Skin epidermis (tissue), 12 donors: ENCODE measurements at regions not wholly inside any gene's neighbourhood (a gene's known extent, or its start where the extent isn't known, plus 50 kb on each side); places are given as distances from the start of the nearest gene placed in this dataset.
"Not testable (repeated sequence)": the region's sequence is repeated elsewhere in the genome, so short reads cannot be mapped to it uniquely, and the experiment has no call there.

Source experiments
- H3K27ac ChIP-seq, 21 experiments: fragments of 200-600 bp; sonication (generic) in 11 of 21; one replicate each; pipeline ENCODE4 v1.5.0; 2020; ENCODE audit warnings: mild to moderate bottlenecking in 3 of 21, inconsistent platforms in 2 of 21, moderate library complexity in 2 of 21
- H3K4me3 ChIP-seq, 7 experiments: fragments of 200-600 bp; sonication (generic) in 2 of 7; one replicate each; pipeline ENCODE4 v1.5.0; 2020; ENCODE audit warnings: inconsistent platforms in 2 of 7, mild to moderate bottlenecking in 2 of 7, moderate library complexity in 1 of 7

DNA sequence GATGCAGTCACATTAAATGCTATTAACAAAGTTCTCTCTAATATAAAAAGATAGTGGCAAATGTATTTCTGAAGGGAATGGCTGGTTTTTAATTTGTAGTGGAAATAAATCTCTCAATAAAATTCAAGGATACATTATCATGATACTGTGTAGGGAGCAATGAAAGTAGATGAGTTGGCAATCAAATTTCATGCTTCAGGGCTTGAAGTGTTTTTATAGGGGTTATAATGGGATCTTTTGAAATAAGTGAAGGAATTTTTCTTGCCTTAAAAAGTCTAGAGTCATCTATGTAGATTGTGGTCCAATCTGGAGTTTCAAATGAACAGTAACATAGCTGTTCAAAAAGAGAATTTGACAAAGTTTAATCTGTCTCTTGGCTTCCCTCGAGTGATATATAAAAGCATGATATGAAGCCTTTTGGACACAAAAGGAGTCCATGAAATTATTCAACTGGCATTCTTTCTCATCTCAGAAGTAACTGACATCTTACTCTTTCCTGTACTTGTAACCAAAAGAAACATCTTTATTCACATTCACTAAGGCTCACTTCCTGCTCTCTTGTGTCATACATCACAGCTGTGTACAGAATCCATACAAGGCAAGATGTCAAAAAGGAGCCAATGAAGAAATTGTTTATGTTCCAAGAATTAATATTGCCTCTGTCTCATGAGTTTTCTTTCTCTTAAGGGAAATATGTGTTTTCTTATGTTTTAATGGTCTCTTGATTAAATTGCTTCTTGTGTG, 591.0 kb upstream of the GJE1 start:
- no peak overlapping the region for H3K4me3 ChIP-seq

DNA sequence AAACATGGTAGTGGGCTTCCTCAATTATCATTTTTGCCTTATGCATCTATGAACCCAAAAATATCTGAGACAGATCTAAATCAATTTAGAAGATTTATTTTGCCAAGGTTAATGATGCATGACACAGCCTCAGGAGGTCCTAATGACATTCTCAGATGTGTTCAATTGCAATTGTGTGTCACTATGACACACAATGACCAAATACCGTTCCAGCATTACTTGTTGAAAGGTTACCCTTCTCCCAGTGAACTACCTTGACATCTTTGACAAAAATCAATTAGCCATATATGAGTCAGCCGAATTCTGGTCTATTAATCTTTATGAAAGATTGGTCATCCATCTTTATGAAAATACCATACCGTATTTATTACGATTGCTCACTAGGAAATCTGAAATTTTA, 592.5 kb upstream of the GJE1 start:
- Histone ChIP-seq H3K4me3 (no peak overlapping the region), H3K27ac (no peak overlapping the region)

More for the DNA sequence above, 591.0 kb upstream of the GJE1 start:
- no peak overlapping the region for H3K27ac ChIP-seq

DNA sequence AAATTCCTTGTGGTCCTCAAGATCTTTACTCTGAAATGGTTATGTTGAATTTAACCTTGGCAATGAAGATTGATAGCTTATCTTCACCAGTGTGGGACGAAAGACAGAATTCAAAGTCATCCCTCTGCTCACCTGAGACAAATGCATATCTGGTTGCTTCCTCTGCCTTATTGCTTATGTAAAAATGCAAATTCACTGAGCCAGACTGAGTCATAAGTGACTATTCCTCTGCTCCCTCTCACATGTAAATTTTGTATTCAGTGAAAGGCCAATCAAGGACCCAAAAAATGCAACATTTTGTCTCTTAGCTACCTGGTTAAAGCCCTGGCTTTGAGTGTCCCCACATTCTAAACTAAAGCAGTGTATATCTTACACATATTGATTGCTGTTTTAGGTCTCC, 593.1 kb upstream of the GJE1 start:
- Histone ChIP-seq H3K4me3 (no peak overlapping the region), H3K27ac (no peak overlapping the region)

DNA sequence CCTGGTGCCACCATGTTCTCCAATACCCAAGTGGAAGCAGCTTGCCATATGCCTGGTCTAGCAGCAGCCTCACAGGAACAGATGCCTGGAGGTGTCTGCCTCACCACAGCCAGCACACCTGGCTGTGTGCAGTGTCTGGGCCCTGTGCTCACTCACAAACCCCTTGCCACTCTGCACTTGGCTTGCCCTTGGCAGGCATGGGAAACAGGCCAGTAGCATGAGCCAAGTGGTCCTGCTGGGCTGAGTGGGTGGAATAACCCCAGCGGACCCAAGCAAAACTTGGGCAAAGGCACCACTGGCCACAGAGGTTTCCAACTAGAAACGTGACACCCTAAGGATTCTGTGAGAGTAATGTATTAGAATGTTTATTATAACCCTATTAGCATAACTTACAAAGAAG, 600.5 kb upstream of the GJE1 start:
- H3K4me3 ChIP-seq: no peak overlapping the region
- no peak overlapping the region for H3K27ac ChIP-seq

DNA sequence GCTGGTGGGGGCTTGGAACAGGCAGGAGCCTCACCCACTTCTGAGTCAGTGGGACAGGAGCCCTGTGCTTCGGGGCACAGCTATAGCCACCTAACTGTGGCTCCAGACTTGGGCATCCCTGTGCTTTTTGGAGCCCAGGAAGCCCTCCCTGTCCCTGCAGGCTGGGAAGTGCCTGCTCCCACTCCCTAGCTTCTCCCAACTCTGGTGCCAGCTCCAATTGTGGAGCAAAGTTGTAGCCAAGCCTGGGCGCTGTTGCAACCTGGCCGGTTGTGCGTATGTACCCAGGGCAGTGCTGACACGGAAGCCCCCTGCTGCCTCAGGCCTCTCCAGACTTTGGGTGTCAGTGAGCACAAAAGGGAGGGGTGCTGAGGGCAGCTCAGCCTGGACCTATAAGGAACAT, 601.7 kb upstream of the GJE1 start:
- no peak overlapping the region for H3K27ac ChIP-seq
- no peak overlapping the region for H3K4me3 ChIP-seq

DNA sequence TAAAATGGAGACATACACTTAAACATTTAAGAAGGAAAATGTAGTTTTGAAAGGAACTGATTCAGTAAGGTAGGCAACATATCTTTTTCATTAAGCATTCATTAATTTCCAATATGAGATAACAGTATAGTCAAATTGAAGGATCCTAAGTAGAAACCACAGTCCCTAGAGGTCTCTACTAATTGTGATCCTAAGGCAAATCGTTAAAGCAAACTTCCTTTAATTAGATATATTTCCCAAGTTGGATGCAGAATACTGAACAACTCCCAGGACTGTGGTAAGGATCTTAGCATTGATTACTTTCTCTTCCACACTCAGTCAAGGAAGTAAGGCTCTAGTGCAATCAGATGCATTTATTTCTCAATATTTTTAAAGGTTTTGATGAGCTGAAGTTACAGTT, 604.1 kb upstream of the GJE1 start:
- H3K27ac ChIP-seq: no peak overlapping the region

DNA sequence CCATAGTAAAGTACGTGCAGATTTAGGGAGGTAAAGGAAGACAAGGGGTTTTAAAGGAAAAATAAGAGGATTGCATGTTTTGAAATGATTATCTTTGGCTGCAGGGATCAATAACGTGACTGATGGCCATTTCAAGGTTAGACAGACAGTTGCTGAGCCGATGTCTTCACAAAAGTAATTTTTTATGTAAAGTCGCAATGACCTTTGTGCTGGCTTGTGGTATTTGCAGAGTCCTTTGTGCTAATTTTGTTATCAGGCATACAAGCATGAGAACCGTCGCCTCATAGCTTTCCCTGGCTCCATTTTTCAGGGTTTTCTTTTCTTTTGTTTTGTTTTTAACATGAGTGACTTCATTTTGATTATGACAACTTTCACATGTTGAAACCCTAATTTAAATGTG, 605.7 kb upstream of the GJE1 start:
- Histone ChIP-seq H3K27ac (no peak overlapping the region), H3K4me3 (no peak overlapping the region)

More for the DNA sequence above, 604.1 kb upstream of the GJE1 start:
- no peak overlapping the region for H3K4me3 ChIP-seq

DNA sequence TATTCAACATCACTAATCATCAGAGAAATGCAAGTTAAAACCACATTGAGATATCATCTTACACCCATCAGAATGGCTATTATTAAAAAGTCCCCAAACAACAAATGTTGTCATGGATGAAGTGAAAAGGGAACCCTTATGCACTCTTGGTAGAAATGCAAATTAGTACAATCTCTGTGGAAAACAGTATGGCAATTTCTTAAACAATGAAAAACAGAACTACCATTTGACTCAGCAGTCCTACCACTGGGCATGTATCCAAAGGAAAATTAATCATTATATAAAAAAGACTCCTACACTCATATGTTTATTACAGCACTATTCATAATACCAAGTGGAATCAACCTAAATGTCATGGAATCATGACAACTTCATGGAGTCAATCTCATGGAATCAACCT, 611.3 kb upstream of the GJE1 start:
- no peak overlapping the region for H3K27ac ChIP-seq
- no peak overlapping the region for H3K4me3 ChIP-seq

DNA sequence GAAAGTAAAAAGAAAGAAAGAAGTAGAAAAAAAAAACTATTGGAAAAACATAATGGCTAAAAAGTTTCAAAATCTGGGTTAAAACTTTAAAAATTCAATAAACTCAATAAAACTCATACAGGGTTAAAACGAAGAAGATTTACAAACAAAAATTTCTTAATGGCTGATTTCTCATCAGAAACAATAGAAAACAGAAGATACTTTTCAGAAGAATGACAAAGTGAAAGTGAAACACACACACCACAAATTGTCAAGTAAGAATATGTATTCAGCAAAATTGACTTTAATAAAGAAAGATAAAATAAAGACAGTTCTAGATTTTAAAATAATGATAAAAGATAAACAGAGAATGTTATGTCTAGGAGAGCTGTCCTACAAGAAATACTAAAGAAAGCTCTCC, 618.9 kb upstream of the GJE1 start:
- Histone ChIP-seq H3K27ac (no peak overlapping the region), H3K4me3 (no peak overlapping the region)

DNA sequence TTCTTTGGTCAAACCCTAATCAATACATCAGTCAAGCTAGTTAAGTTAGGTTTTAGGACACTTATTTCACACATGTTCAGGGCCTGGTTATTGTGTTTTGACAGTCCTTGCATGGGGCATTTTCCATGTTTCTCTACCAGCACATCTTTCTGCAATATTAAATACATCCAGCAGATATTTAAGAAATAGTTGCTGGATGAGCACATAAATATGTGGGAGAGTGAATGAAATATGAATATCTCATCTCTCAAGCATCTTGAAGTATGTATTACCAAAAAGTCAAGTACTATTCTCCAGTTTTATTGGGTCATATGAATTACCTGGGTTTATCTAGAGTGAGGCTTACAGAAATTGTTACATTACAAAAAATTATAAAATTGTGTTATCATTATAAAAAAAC, 621.9 kb upstream of the GJE1 start:
- Histone ChIP-seq H3K4me3 (no peak overlapping the region), H3K27ac (no peak overlapping the region)

DNA sequence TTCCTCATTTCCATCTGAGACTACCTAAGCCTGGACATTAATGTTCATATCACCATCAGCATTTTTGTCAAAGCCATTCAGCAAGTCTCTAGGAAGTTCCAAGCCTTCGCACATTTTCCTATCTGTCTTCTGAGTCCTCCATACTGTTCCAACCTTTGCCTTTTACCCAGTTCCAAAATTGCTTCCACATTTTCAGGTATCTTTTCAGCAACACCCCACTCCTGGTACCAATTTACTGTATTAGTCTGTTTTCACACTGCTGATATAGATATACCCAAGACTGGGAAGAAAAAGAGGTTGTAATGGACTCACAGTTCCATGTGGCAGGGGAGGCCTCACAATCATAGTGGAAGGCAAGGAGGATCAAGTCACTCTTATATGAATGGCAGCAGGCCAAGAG, 626.7 kb upstream of the GJE1 start:
- not testable (repeated sequence) for H3K4me3 ChIP-seq, H3K27ac ChIP-seq

DNA sequence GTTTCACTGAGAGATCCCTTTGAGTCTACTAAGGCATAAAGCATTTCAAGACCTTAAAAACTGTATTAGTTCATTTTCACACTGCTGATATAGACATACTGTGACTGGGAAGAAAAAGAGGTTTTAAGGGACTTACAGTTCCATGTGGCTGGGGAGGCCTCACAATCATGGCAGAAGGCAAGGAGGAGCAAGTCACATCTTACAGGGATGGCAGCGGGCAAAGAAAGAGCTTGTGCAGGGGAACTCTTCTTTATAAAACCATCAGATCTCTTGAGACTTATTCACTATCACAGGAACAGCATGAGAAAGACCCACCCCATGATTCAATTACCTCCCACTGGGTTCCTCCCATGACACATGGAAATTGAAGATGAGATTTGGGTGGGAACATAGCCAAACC, 628.4 kb upstream of the GJE1 start:
- H3K4me3 ChIP-seq, H3K27ac ChIP-seq: not testable (repeated sequence)

DNA sequence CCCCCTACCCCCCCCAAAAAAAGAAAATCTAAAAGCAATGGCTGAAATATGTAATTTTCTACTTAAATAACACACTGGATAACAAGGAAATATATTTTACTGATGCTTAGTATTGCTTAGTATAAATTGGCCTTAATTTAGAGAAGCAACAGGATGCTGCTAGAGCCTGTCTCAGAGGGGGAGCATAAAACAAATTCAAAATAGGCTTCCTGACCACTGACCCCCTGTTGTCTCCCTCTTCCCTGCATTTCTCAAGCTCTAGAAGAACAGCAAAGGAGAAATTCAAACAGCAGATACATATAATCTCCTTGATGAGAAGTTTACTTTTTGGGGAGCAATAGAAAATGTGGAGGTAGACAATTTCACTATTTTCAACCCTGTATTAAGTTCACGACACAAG, 631.1 kb upstream of the GJE1 start:
- Histone ChIP-seq H3K4me3 (no peak overlapping the region), H3K27ac (no peak overlapping the region)

DNA sequence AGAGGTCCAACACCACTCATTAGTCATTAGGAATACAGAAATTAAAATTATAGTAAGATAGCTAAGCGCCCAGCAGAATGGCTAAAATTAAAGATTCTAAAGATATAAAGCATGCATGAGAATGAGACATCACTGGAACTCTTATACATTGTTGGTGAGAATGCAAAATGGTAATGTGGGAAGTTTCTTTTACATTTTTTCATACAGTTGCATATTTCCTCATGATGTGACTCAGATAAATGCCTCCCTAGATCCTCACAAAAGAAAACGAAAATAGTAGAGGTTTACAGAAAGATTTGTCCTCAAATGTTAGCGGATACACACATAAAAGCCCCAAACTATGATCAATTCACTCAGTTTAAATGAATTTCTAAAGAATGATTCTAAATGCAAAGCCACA, 633.7 kb upstream of the GJE1 start:
- Histone ChIP-seq H3K4me3 (no peak overlapping the region), H3K27ac (no peak overlapping the region)

DNA sequence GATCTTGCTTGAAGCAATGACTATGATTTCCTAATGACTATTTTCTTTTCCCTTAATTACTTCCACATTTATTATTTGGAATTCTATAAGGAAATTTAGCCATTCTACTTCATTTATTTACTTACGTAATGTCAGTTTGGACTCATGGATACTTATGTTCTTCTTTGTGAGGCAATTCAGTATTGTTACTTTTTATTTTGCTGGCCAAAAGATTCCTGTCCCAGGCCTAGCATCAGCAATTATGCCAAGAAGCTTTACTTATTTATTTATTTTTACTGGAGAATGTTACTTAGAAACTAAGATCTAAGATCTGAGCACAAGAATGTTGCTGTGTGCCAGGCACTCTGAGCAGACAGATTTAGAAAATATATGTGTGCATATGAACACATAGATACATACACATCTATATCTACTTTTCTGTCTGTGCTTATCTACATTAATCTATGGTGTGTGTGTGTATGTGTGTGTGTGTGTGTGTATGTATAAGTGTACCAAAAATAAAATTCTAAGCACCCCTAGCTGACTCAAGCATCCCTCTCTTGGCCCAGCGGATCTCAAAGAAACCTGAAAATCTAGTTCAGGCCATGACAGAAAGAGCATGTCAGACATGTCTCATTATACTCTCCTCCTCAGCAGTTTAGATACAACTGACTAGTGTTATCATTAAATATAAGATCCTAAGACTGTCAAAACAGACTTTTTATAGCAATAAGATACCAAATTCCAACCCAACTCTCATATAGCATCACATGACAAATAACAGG, 640.0 kb upstream of the GJE1 start:
- Histone ChIP-seq H3K27ac (no peak overlapping the region), H3K4me3 (no peak overlapping the region)

DNA sequence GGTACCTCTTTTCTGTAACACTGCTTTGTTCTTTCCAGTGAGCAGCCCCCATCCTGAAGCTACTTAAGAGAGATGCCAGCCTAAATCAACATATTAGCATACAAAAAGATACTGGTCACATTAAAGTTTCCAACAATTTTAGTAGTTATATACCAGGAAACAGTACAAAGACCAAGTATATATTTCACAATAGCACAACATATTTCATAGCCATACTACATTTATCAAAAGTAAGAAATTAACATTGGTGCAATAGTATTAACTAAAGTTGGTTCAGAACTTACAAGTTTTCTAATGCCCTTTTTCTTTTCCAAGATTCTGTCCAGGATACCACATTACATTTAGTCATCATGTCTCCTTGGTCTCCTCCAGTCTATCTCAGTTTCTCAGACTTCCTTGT, 641.0 kb upstream of the GJE1 start:
- H3K4me3 ChIP-seq: no peak overlapping the region

DNA sequence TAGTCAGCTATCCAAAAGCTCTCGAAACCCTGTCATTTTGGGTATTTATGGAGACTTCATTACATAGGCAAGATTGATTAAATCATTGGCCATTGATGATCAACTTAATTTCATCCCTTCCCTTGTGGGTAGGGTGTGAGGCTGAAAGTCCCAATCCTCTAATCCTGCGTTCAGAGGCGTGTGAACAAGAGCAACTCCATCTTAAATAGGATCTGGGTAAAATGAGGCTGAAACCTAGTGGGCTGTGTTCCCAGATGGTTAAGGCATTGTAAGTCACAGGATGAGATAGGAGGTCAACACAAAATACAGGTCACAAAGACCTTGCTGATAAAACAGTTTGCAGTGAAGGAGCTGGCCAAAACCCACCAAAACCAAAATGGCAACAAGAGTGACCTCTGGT, 641.7 kb upstream of the GJE1 start:
- H3K4me3 ChIP-seq: no peak overlapping the region
- H3K27ac ChIP-seq: no peak overlapping the region

More for the DNA sequence above, 641.0 kb upstream of the GJE1 start:
- no peak overlapping the region for H3K27ac ChIP-seq

DNA sequence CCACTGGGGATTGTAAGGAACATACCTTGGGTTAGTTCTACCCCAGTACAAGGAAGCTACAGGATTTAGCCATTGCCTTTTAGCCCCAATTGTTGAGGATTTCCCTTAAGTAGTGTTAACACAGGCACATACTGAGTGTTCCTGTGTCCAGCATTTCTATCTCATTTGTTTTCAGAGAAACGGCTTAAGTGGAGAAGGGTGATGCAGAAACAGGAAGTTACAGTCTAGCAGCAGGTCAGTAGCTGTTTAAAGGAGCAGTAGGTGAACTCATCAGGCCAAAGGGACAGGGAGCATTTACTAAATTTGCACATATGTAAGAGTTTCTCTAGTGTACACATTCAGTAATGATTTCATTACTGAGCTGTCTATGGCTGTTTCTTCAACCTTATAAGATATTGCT, 644.2 kb upstream of the GJE1 start:
- H3K27ac ChIP-seq: no peak overlapping the region
- H3K4me3 ChIP-seq: no peak overlapping the region

DNA sequence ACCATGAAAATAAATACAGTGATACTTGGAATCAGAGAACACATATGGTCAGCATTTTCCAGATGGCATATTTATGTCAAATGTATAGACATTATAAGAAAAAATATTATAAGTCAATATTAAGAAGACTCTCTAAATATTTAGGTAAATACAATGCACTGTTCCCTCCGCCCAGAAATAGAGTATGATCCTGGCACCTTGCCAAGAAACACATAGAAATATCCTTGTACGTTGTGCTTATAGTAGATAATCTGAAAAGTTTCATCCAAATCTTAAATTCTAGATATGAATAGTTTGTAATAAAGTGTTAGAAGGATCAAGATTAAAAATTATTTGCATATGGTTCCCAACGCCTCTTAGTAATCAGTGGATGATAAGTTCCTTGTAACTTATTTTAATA, 645.8 kb upstream of the GJE1 start:
- Histone ChIP-seq H3K27ac (no peak overlapping the region), H3K4me3 (no peak overlapping the region)

DNA sequence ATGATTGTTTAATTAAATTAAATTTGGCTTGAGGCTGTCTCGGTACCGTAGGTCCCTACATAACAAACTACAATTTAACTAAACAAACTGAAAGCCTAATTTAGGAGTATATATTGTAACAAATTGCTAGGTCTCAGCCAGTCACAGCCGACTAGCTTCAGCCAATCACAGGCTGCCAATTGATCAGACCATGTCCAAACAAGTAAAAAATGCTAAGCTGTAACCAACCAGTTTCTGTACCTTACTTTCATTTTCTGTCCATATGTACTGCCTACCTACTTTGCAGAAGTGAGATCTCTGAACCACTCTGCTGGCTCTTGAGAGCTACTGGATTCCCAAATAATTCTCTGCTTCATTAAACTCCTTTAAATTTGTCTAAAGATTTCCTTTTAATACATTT, 648.0 kb upstream of the GJE1 start:
- Histone ChIP-seq H3K4me3 (no peak overlapping the region), H3K27ac (peak overlapping the region in 14 of 21 experiments; percentile 14 to 81 (median 62))

DNA sequence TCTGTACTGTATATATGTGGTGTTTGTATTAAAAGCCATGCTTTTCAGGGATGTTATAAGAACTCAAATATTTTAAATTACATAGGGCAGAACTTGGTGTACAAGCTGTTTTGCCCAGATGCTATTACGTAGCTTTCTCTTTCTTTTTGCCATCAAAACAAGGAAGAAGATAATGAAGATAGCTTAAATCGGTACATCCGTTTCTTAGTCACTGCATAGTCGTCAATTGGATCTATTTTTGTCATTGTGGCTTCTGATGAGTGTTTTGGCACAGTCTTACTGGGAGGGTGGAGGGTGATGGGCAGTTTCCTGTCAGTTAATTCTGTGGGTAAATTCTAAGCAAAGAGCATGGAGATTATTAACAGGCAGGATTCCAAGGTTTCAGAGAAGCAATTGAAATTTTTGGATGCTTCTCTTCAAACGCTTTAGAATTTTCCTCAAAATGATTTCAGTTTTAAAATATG, 649.1 kb upstream of the GJE1 start:
- H3K4me3 ChIP-seq: peak overlapping the region in 3 of 7 experiments; percentile 3 to 26 (median 14)
- H3K27ac ChIP-seq: peak overlapping the region in 17 of 21 experiments; percentile 11 to 81 (median 64)
